Heart left ventricle (tissue), 16 donors: ENCODE measurements at regions not wholly inside any gene's neighbourhood (a gene's known extent, or its start where the extent isn't known, plus 50 kb on each side); places are given as distances from the start of the nearest gene placed in this dataset.
A peak's percentile ranks its signal among the peaks of the same experiment; 100 is the strongest.

Experiments used
- ATAC-seq, 4 donors: fragments of 200-7000 bp; cut with Tn5 transposase; one replicate each; pipeline ENCODE4 v1.9.1; 2020 to 2022; ENCODE audit warnings: moderate library complexity in 4 of 4, mild to moderate bottlenecking in 3 of 4, moderate number of reproducible peaks in 1 of 4
- DNase-seq, 5 donors: peaks; one replicate each; pipeline ENCODE4 v3.0.0-alpha.2; 2020
- H3K27ac ChIP-seq, 12 donors: fragments of 200-600 bp; sonication (generic) in 4 of 12; one replicate each; pipeline versions ENCODE4 v1.5.0 to v1.8.0; 2016 to 2022; ENCODE audit warnings: mild to moderate bottlenecking in 2 of 12
- H3K27me3 ChIP-seq, 9 donors: fragments of 200-600 bp; sonication (generic) in 2 of 9; one replicate each; pipeline versions ENCODE4 v1.5.1 to v1.8.0; 2016 to 2022; ENCODE audit warnings: mild to moderate bottlenecking in 3 of 9
- H3K36me3 ChIP-seq, 9 donors: fragments of 200-600 bp; sonication (generic) in 2 of 9; one replicate each; pipeline versions ENCODE4 v1.5.0 to v1.8.0; 2018 to 2022; ENCODE audit warnings: mild to moderate bottlenecking in 2 of 9
- H3K4me1 ChIP-seq, 12 donors: fragments of 200-600 bp; sonication (generic) in 4 of 12; one replicate each; pipeline versions ENCODE4 v1.5.0 to v1.8.0; 2016 to 2022; ENCODE audit warnings: mild to moderate bottlenecking in 3 of 12
- H3K4me3 ChIP-seq, 12 donors: fragments of 200-600 bp; sonication (generic) in 4 of 12; one replicate each; pipeline versions ENCODE4 v1.5.0 to v1.8.0; 2017 to 2022; ENCODE audit warnings: mild to moderate bottlenecking in 9 of 12, moderate library complexity in 4 of 12
- H3K9me3 ChIP-seq, 12 donors: fragments of 200-600 bp; sonication (generic) in 4 of 12; one replicate each; pipeline versions ENCODE4 v1.5.0 to v1.8.0; 2016 to 2022; ENCODE audit warnings: mild to moderate bottlenecking in 1 of 12
- CTCF ChIP-seq, 12 donors: fragments of 200-600 bp; sonication (generic) in 4 of 12; IDR thresholded peaks; one replicate each; pipeline versions ENCODE4 v1.5.0 to v1.8.0; 2018 to 2022; ENCODE audit warnings: antibody characterized with exemption in 12 of 12, mild to moderate bottlenecking in 5 of 12
- POLR2A ChIP-seq, 2 donors: fragments of 450-650 bp; IDR thresholded peaks; one replicate each; pipeline ENCODE4 v1.6.1; 2017; ENCODE audit warnings: antibody characterized with exemption in 2 of 2, mild to moderate bottlenecking in 2 of 2, moderate library complexity in 2 of 2
- WGBS, 4 donors: extraction: QIAGEN DNeasy Blood & Tissue Kit in 2 of 4; methylation state at CpG; one replicate each; pipeline versions ENCODE4 v1.1.5 to v1.1.7; 2013 to 2018; 5-methylcytosine and 5-hydroxymethylcytosine counted together
- intact Hi-C, 10 donors: fragments of 100-400 bp; cut with DNase I; formaldehyde crosslinking; loops; one replicate each; pipeline versions ENCODE4 v1.11.1 to v1.14.2; 2022
- donor health status: ischemic (EF 13 %, LVEDD 7.1; RV severe dilation, severe dysfunction).
- donor health status: healthy with polysubstance abuse.
- donor health status: DM: no; HTN: yes; CAD: no.
- donor health status: DM: no; HTN: no; CAD: no.
- donor health status: ischemic (EF 25% LVEDD 6.9; RV normal size, moderate dysfunction).
- donor health status: ischemic (EF 25% LVEDD 5.7; RV mildly dilated, moderate dysfunction).
- donor health status: healthy.
- donor health status: DM: yes; HTN: yes; CAD: no.
- donor health status: ischemic (EF 35%, LVEDD 5.7; RV mildly dilated, moderate dysfunction).
- donor health status: nonischemic (EF 11% LVEDD 7.7; RV severe dilation, severe dysfunction).
- donor health status: DM: yes; HTN: yes; CAD: no.
- donor health status: PGD.
- donor health status: ischemic (EF 29% LVEDD 5.4; RV normal size, mild dysfunction).
- donor health status: nonischemic (EF 23%, LVEDD 6.1; RV moderate dilation, normal function).

- peak; percentile 86 to 90 (median 88) for ATAC-seq
- no peaks in the 10 kb centered on the region for H3K9me3 ChIP-seq
- peaks cover 0 to 58% (median 28%) of the 10 kb centered on the region in 12 donors for H3K4me1 ChIP-seq
- H3K4me3 ChIP-seq: peak overlapping the region in 11 of 12 donors; percentile 3 to 54 (median 40)
- DNase-seq: peak; percentile 72 to 84 (median 80)
- 14 to 30% (median 18%) methylated on average over 14 of the region's 14 CpGs for WGBS, 4 donors
- peak overlapping the region; percentile 85 to 98 (median 92) for H3K27ac ChIP-seq
- no peak for TF ChIP-seq POLR2A (IDR thresholded peaks at IDR 0.05)
- TF ChIP-seq CTCF (IDR thresholded peaks at IDR 0.05): no peak
- no peaks in the 10 kb centered on the region for H3K27me3 ChIP-seq
- no peaks in the 10 kb centered on the region for H3K36me3 ChIP-seq
- intact Hi-C loops: loop anchor here in 8 of 10 donors (2.0 to 10.0 kb wide), 7 partner anchors 64 to 1954 kb away; no protein-coding TSS in a partner anchor
Observed at GRCh38 chr13:33611121-33611805, 206.7 kb upstream of the RFC3 start.

- no peak for DNase-seq
- Histone ChIP-seq H3K9me3 (no peaks in the 10 kb centered on the region), H3K4me3 (no peak overlapping the region), H3K27ac (peak overlapping the region in 6 of 12 donors; percentile 91 to 98 (median 94)), H3K27me3 (no peaks in the 10 kb centered on the region), H3K36me3 (no peaks in the 10 kb centered on the region), H3K4me1 (peaks cover 0 to 58% (median 28%) of the 10 kb centered on the region in 12 donors)
- no peak for ATAC-seq
- no peak for TF ChIP-seq POLR2A (IDR thresholded peaks at IDR 0.05)
- no peak for TF ChIP-seq CTCF (IDR thresholded peaks at IDR 0.05)
- 93 to 96% (median 94%) methylated on average over 4 of the region's 4 CpGs for WGBS, 4 donors
- intact Hi-C loops: loop anchor here in 6 of 10 donors (5.0 to 10.0 kb wide), 6 partner anchors 64 to 1952 kb away; no protein-coding TSS in a partner anchor
Observed at GRCh38 chr13:33612641-33613638, 205.0 kb upstream of the RFC3 start.

GRCh38 chr13:33615436-33615835 is 202.5 kb upstream of the RFC3 start:
- DNase-seq: no peak
- intact Hi-C loops: loop anchor here in 4 of 10 donors (5.0 to 10.0 kb wide), 4 partner anchors 63 to 1949 kb away; no protein-coding TSS in a partner anchor
- H3K27ac ChIP-seq: peak overlapping the region in 5 of 12 donors; percentile 3 to 37 (median 33)
- no peak for TF ChIP-seq POLR2A (IDR thresholded peaks at IDR 0.05)
- no peak for TF ChIP-seq CTCF (IDR thresholded peaks at IDR 0.05)
- peaks cover 0 to 49% (median 21%) of the 10 kb centered on the region in 12 donors for H3K4me1 ChIP-seq
- H3K9me3 ChIP-seq: no peaks in the 10 kb centered on the region
- no peaks in the 10 kb centered on the region for H3K36me3 ChIP-seq
- no peak overlapping the region for H3K4me3 ChIP-seq
- no peak for ATAC-seq
- no peaks in the 10 kb centered on the region for H3K27me3 ChIP-seq
- WGBS, 4 donors: 68 to 80% (median 71%) methylated on average over 2 of the region's 2 CpGs
